ENCODE measurements at regions not wholly inside any gene's neighbourhood (a gene's known extent, or its start where the extent isn't known, plus 50 kb on each side); places are given as distances from the start of the nearest gene placed in this dataset.

DNA sequence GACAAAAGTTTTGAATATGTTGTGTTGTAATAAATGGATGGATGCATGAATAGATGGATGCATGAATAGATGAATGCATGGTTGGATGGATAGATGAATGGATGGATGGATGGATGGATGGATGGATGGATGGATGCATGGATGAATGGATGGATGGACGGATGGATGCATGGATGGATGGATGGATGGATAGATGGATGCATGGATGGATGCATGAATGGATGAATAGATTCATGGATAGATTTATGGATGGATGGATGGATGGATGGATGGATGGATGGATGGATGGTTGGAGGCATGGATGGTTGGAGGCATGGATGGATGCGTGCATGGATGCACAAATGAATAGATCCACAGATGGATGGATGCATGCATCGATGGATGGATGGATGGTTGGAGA, 623.2 kb upstream of the B3GAT1 start:
- Histone ChIP-seq H3K79me2 (no peaks in the 10 kb centered on the region), H3K36me3 (ENCODE audit: control insufficient read depth, insufficient read depth, low read length) (no peaks in the 10 kb centered on the region), H2AFZ (no peak overlapping the region), H3K4me3 (ENCODE audit: low read depth, low read length) (no peak overlapping the region), H3K9me3 (ENCODE audit: control insufficient read depth, low read length) (no peaks in the 10 kb centered on the region), H3K4me1 (no peaks in the 10 kb centered on the region), H3K9ac (no peak overlapping the region), H3K27ac (no peak overlapping the region), H3K4me2 (ENCODE audit: low read length) (no peak overlapping the region), H3K27me3 (ENCODE audit: control insufficient read depth, insufficient read depth, low read length) (no peaks in the 10 kb centered on the region)
- TF ChIP-seq, protein P1, sequence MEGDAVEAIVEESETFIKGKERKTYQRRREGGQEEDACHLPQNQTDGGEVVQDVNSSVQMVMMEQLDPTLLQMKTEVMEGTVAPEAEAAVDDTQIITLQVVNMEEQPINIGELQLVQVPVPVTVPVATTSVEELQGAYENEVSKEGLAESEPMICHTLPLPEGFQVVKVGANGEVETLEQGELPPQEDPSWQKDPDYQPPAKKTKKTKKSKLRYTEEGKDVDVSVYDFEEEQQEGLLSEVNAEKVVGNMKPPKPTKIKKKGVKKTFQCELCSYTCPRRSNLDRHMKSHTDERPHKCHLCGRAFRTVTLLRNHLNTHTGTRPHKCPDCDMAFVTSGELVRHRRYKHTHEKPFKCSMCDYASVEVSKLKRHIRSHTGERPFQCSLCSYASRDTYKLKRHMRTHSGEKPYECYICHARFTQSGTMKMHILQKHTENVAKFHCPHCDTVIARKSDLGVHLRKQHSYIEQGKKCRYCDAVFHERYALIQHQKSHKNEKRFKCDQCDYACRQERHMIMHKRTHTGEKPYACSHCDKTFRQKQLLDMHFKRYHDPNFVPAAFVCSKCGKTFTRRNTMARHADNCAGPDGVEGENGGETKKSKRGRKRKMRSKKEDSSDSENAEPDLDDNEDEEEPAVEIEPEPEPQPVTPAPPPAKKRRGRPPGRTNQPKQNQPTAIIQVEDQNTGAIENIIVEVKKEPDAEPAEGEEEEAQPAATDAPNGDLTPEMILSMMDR (IDR thresholded peaks at IDR 0.05): no peak

DNA sequence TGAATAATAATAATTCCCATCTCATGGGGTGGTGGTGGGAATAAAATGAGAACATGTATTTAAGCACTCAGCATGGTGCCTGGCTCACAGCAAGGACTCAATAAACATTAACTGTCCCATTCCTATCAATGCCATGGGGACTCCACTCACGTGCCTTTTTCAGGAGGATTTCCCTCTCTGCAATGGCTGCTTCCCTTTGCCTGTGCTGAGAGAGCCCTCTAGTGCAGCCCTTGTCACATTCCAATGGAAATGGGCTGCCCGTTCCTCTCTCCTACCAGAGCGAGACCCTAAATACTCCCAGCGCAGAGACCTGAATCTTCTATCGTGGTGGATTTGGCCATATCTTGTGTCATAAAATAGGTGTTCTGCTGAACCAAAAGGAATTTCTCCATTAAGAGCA, 621.5 kb upstream of the B3GAT1 start:
- Histone ChIP-seq H3K79me2 (no peaks in the 10 kb centered on the region), H3K9ac (no peak overlapping the region), H2AFZ (no peak overlapping the region), H3K9me3 (ENCODE audit: control insufficient read depth, low read length) (no peaks in the 10 kb centered on the region), H3K27me3 (ENCODE audit: control insufficient read depth, insufficient read depth, low read length) (no peaks in the 10 kb centered on the region), H3K4me2 (ENCODE audit: low read length) (no peak overlapping the region), H3K36me3 (ENCODE audit: control insufficient read depth, insufficient read depth, low read length) (no peaks in the 10 kb centered on the region), H3K4me3 (ENCODE audit: low read depth, low read length) (no peak overlapping the region), H3K27ac (no peak overlapping the region), H3K4me1 (no peaks in the 10 kb centered on the region)
- TF ChIP-seq, protein P1 (IDR thresholded peaks at IDR 0.05): peak; percentile 25

DNA sequence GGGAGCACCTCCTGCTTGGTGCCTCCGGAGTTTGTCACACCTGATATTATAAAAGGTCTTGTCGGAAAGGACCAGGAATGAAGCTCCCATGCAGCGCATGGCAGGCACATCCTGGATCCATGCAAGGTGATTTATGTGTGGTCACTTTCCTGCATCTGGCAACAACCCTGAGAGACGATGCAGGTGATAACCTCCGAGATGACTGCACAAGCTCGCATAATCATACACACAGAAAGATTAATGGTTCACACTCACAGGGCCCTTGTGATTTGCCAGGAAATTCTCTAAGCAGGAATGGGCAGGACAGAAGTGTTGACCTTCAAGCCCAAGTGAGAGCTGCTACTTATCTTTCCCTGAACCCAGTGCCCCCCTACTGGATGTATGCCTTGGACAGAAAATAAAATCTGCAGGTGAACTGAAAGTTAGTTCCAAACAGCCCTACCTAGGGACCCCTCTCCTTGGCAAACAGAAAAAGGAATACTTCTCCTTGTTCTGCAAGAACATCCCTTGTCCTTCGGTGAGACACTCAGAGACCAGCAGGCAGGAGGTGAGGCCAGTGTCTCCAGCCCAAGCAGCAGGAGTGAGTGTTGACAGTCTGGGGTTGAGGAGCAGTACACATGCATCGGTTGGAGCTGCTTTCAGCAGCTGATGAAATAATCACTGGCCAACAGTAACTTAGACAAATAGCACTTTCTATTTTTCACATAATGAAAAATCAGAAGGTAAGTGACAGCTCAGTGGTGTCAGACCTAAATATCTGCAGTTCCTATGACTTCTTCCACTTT, 619.4 kb upstream of the B3GAT1 start:
- Histone ChIP-seq H3K4me2 (ENCODE audit: low read length) (no peak overlapping the region), H3K4me1 (no peaks in the 10 kb centered on the region), H3K9ac (no peak overlapping the region), H3K4me3 (ENCODE audit: low read depth, low read length) (no peak overlapping the region), H3K36me3 (ENCODE audit: control insufficient read depth, insufficient read depth, low read length) (no peaks in the 10 kb centered on the region), H3K27ac (no peak overlapping the region), H3K79me2 (no peaks in the 10 kb centered on the region), H3K27me3 (ENCODE audit: control insufficient read depth, insufficient read depth, low read length) (no peaks in the 10 kb centered on the region), H3K9me3 (ENCODE audit: control insufficient read depth, low read length) (no peaks in the 10 kb centered on the region), H2AFZ (no peak overlapping the region)
- TF ChIP-seq, protein P1 (IDR thresholded peaks at IDR 0.05): no peak

DNA sequence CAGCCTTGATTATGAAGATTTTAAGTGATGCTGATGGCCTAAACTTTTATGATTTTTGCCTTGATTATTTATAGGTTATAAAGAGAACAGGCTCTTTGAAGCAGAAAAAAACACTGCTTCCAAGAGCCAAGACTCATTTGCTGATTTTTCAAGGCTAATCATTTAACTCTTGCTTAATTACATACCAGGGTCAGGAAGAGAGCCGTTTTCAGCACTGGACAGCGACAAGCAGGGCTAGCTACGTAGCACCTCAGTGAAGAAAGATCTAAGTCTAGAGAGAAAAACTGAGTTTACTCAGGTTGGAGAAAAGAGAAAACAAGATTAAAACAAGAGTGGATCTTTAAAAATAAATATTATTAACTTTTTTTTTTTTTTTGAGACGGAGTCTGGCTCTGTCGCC, 615.4 kb upstream of the B3GAT1 start:
- Histone ChIP-seq H3K9ac (no peak overlapping the region), H2AFZ (no peak overlapping the region), H3K4me2 (ENCODE audit: low read length) (no peak overlapping the region), H3K27ac (no peak overlapping the region), H3K9me3 (ENCODE audit: control insufficient read depth, low read length) (no peaks in the 10 kb centered on the region), H3K27me3 (ENCODE audit: control insufficient read depth, insufficient read depth, low read length) (no peaks in the 10 kb centered on the region), H3K4me3 (ENCODE audit: low read depth, low read length) (no peak overlapping the region), H3K4me1 (no peaks in the 10 kb centered on the region), H3K79me2 (no peaks in the 10 kb centered on the region), H3K36me3 (ENCODE audit: control insufficient read depth, insufficient read depth, low read length) (no peaks in the 10 kb centered on the region)
- TF ChIP-seq, protein P1 (IDR thresholded peaks at IDR 0.05): no peak

DNA sequence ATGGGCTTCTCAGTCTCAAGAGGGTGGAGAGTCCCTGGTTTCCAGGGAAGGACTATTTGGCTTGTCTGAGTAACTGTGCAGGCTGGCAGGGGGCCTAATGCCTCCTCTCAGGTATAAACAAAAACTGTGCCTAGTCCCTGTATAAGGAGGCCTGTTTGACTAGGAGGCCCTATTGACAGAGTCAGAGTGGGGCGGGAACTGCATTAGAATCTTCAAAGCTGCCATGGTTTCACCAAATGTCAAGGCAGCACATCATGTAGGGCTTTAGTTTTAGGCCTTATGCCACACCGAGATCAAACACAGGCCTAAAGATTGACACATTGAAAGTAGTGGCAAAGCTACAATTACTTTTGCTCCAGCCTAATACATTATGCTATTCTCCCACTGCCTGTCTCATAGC, 611.5 kb upstream of the B3GAT1 start:
- no peaks in the 10 kb centered on the region for H3K27me3 ChIP-seq (ENCODE audit: control insufficient read depth, insufficient read depth, low read length)
- TF ChIP-seq, protein P1 (IDR thresholded peaks at IDR 0.05): no peak
- H3K9ac ChIP-seq: no peak overlapping the region
- H3K79me2 ChIP-seq: no peaks in the 10 kb centered on the region
- H3K4me1 ChIP-seq: no peaks in the 10 kb centered on the region
- H3K4me2 ChIP-seq (ENCODE audit: low read length): no peak overlapping the region
- H3K4me3 ChIP-seq (ENCODE audit: low read depth, low read length): no peak overlapping the region
- H2AFZ ChIP-seq: no peak overlapping the region
- H3K36me3 ChIP-seq (ENCODE audit: control insufficient read depth, insufficient read depth, low read length): no peaks in the 10 kb centered on the region
- no peaks in the 10 kb centered on the region for H3K9me3 ChIP-seq (ENCODE audit: control insufficient read depth, low read length)
- no peak overlapping the region for H3K27ac ChIP-seq

All from parathyroid adenoma (tissue), 2 donors.